GM13977 (cell line): ENCODE measurements at regions not wholly inside any gene's neighbourhood (a gene's known extent, or its start where the extent isn't known, plus 50 kb on each side); places are given as distances from the start of the nearest gene placed in this dataset.
"Not testable (repeated sequence)": the region's sequence is repeated elsewhere in the genome, so short reads cannot be mapped to it uniquely, and the experiment has no call there.

Experiments used
- DNase-seq: peaks from one replicate; pipeline ENCODE4 v3.0.0; 2012; ENCODE audit warnings: low spot score
- in situ Hi-C: fragments of 300-500 bp; cut with MboI; formaldehyde crosslinking; loops from one replicate; pipeline ENCODE4 v1.12.0; 2022; ENCODE audit warnings: low sequenced_read_pairs, low pct_unique_long_range_greater_than_20kb, mixed read lengths, inconsistent platforms; ENCODE audit not compliant: unreplicated experiment
- TF ChIP-seq, protein P1 (sequence below): IDR thresholded peaks from 2 replicates; pipeline ENCODE4 v1.5.1; 2012; ENCODE audit warnings: mild to moderate bottlenecking, control low read depth; ENCODE audit not compliant: insufficient read depth; ENCODE audit errors: extremely low read depth, missing control alignments

DNA sequence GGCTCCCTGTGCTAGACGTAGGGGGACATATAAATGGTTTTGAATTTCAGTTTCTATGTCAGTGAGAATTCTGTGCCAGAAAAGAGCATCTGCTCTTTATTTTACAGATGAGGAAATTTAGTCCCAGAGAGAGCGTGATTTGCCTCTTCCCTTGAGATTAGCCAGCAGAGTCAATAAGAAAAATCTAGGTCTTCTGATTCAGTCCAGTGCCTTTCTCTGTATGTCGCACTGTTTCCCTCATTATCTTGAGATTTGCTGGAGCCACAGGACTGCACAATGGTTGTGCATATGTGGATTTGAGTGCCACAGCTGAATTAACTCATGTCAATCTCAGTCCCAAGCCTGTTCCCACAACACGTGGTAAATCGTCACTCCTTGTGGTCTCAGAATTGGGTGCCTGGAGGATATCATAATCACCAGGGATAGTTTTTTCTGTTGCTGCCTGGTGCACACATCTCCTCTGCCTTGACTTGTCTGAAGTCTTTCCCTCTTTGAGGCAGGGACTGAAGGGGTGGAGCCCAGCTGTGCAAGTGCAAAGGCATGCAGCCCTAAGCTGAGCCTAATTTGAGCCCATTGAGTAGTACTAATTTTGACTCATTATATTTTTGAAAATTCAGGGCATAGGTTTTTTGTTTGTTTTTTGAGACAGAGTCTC is 276.7 kb downstream of the SOX4 start:
- TF ChIP-seq, protein P1, sequence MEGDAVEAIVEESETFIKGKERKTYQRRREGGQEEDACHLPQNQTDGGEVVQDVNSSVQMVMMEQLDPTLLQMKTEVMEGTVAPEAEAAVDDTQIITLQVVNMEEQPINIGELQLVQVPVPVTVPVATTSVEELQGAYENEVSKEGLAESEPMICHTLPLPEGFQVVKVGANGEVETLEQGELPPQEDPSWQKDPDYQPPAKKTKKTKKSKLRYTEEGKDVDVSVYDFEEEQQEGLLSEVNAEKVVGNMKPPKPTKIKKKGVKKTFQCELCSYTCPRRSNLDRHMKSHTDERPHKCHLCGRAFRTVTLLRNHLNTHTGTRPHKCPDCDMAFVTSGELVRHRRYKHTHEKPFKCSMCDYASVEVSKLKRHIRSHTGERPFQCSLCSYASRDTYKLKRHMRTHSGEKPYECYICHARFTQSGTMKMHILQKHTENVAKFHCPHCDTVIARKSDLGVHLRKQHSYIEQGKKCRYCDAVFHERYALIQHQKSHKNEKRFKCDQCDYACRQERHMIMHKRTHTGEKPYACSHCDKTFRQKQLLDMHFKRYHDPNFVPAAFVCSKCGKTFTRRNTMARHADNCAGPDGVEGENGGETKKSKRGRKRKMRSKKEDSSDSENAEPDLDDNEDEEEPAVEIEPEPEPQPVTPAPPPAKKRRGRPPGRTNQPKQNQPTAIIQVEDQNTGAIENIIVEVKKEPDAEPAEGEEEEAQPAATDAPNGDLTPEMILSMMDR: no peak
- in situ Hi-C loops: no loop called here
- no peak for DNase-seq

DNA sequence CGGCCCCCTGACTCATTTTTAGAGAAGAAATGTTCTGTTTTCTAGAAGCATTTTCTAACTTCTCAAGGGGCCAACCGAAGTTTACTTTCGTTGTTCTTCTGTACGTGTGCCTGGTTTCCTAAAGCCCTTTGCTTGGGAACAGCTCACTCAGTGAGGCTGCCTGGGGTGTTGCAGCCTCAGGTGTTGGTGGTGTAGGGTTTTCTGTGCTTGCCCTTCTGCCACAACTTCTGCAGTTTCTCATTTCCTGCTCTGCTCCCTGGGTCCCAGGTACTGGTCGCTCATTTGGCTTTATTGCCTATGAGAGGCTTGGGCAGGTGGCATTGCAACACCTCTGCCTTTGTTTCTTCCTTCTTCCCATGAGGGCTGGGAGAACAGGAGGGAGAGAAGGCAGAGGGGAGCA is 278.3 kb downstream of the SOX4 start:
- TF ChIP-seq, protein P1: no peak
- in situ Hi-C loops: no loop called here
- no peak for DNase-seq

DNA sequence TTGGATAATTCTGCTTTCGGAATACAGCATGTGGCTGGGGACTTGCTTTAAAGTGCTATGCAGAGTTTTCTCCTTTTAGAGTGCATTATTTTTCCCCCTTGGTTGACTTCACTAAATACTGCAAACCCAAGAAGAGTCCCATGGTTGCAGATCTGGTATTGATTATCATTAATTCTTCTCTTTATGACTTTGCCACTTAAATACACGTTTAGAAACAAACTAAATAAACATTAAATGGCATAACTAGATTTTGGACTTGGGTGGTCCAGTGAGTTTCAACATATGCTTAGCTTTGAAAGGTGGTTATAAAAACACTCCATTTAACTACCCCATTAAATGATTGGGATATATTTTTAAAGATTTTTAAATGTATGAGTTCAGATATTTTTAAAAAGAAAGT is 279.2 kb downstream of the SOX4 start:
- no peak for DNase-seq
- in situ Hi-C loops: no loop called here
- TF ChIP-seq, protein P1: no peak

DNA sequence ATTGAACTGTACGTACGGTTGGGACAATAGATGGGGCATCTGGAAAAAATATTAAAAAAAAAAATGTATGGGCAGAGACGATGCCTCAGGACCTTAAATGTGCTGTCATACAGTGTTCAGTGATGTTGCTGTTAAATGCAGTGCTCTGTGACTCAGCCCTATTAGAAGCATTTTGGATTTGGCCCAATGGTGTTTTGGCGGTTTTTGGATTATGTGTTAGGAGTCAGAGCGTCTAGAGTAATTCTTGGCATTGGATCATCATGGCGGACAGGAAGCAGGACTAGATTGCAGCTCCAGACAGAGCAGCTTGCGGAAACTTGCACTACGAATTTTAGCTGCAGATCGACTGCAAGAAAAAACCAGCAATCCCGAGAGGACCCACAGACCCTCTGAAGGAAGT is 280.0 kb downstream of the SOX4 start:
- in situ Hi-C loops: no loop called here
- DNase-seq: no peak
- TF ChIP-seq, protein P1: no peak

DNA sequence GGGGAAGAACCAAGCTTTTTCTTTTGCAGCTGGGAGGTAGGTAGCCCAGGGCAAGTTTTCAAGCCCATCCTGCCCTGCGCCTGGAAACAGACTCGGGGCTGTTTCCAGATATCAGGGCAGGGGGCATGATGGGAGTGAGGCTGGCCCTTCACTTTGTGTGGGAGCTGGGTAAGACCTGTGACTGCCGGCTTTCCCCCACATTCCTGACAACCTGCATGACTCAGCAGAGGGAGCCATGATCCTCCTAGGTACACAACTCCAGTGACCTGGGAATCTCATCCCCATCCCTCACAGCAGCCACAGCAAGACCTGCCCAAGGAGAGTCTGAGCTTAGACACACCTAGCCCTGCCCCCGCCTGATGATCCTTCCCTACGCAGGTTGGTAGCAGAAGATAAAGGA is 280.8 kb downstream of the SOX4 start:
- TF ChIP-seq, protein P1: no peak
- in situ Hi-C loops: no loop called here
- DNase-seq: no peak

DNA sequence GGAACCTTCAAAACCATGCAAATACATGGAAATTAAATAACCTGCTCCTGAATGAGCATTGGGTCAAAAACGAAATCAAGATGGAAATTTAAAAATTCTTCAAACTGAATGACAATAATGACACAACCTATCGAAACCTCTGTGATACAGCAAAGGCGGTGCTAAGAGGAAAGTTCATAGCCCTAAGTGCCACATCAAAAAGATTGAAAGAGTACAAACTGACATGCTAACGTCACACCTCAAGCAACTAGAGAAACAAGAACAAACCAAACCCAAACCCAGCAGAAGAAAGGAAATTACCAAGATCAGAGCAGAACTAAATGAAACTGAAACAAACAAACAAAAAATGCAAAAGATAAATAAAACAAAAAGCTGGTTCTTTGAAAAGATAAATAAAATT is 283.5 kb downstream of the SOX4 start:
- DNase-seq, in situ Hi-C loops: not testable (repeated sequence)

DNA sequence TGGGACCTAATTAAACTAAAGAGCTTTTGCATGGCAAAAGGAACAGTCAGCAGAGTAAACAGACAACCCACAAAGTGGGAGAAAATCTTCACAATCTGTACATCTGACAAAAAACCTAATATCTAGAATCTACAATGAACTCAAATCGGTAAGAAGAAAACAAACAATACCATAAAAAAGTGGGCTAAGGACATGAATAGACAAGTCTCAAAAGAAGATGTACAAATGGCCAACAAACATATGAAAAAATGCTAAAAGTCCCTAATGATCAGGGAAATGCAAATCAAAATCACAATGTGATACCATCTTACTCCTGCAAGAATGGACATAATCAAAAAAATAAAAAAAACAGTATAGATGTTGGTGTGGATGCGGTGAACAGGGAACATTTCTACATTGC is 286.7 kb downstream of the SOX4 start:
- DNase-seq, in situ Hi-C loops: not testable (repeated sequence)

DNA sequence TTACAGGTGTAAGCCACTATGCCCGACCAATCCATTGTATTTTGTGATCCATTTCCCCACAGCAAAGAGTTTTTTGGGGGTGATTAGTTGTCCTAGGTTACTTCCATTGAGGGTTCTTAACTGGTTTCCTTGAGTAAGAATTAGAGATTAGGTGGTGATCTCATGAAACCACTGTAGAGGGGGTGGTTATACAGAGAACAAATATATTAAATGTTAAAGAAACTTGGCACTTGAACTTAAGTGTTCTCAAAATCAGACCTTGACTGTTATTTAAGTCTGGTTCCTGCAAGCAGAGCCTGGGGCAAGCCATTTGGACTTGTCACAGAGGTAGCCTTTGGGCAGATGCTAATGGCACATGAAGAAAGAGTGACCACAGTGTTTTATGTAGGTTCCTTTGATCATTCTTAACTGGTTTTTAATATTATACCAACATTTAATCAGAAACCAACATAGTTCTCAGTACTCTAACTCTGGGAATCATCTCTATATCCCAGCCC is 288.5 kb downstream of the SOX4 start:
- TF ChIP-seq, protein P1: no peak
- in situ Hi-C loops: no loop called here
- DNase-seq: no peak
